ENCODE measurements at regions not wholly inside any gene's neighbourhood (a gene's known extent, or its start where the extent isn't known, plus 50 kb on each side); places are given as distances from the start of the nearest gene placed in this dataset.

- no peak for DNase-seq (ENCODE audit: low read depth, low spot score)
- Mint-ChIP-seq H3K27ac (ENCODE audit: unreplicated experiment) (no peak overlapping the region), H3K4me1 (peaks cover 6% of the 10 kb centered on the region), H3K4me3 (no peak overlapping the region), H3K27me3 (ENCODE audit: low read depth) (no peaks in the 10 kb centered on the region), H3K9me3 (no peaks in the 10 kb centered on the region), H3K36me3 (ENCODE audit: low read depth) (no peaks in the 10 kb centered on the region)
- no peak for TF ChIP-seq CTCF (conservative IDR thresholded peaks at IDR 0.05)
These were observed 55.3 kb upstream of the PRDX6 start for GRCh38 chr1:173421789-173422188.

GRCh38 chr1:173422456-173422976, 54.6 kb upstream of the PRDX6 start:
- H3K4me3 Mint-ChIP-seq: no peak overlapping the region
- no peaks in the 10 kb centered on the region for H3K27me3 Mint-ChIP-seq (ENCODE audit: low read depth)
- no peaks in the 10 kb centered on the region for H3K36me3 Mint-ChIP-seq (ENCODE audit: low read depth)
- no peak for DNase-seq (ENCODE audit: low read depth, low spot score)
- TF ChIP-seq CTCF (conservative IDR thresholded peaks at IDR 0.05): no peak
- no peak overlapping the region for H3K27ac Mint-ChIP-seq (ENCODE audit: unreplicated experiment)
- peaks cover 6% of the 10 kb centered on the region for H3K4me1 Mint-ChIP-seq
- no peaks in the 10 kb centered on the region for H3K9me3 Mint-ChIP-seq

GRCh38 chr1:173423291-173423690, 53.8 kb upstream of the PRDX6 start:
- peaks cover 6% of the 10 kb centered on the region for H3K4me1 Mint-ChIP-seq
- H3K36me3 Mint-ChIP-seq (ENCODE audit: low read depth): no peaks in the 10 kb centered on the region
- H3K9me3 Mint-ChIP-seq: no peaks in the 10 kb centered on the region
- H3K4me3 Mint-ChIP-seq: no peak overlapping the region
- TF ChIP-seq CTCF (conservative IDR thresholded peaks at IDR 0.05): no peak
- no peak overlapping the region for H3K27ac Mint-ChIP-seq (ENCODE audit: unreplicated experiment)
- DNase-seq (ENCODE audit: low read depth, low spot score): no peak
- H3K27me3 Mint-ChIP-seq (ENCODE audit: low read depth): no peaks in the 10 kb centered on the region

- Mint-ChIP-seq H3K4me1 (peaks cover 8% of the 10 kb centered on the region), H3K27me3 (ENCODE audit: low read depth) (no peaks in the 10 kb centered on the region), H3K27ac (ENCODE audit: unreplicated experiment) (no peak overlapping the region), H3K36me3 (ENCODE audit: low read depth) (no peaks in the 10 kb centered on the region), H3K4me3 (no peak overlapping the region), H3K9me3 (no peaks in the 10 kb centered on the region)
- no peak for TF ChIP-seq CTCF (conservative IDR thresholded peaks at IDR 0.05)
- DNase-seq (ENCODE audit: low read depth, low spot score): no peak
These were observed 53.0 kb upstream of the PRDX6 start for GRCh38 chr1:173424143-173424542.

- no peak overlapping the region for H3K4me3 Mint-ChIP-seq
- peaks cover 15% of the 10 kb centered on the region for H3K4me1 Mint-ChIP-seq
- H3K27me3 Mint-ChIP-seq (ENCODE audit: low read depth): no peaks in the 10 kb centered on the region
- no peak overlapping the region for H3K27ac Mint-ChIP-seq (ENCODE audit: unreplicated experiment)
- DNase-seq (ENCODE audit: low read depth, low spot score): no peak
- TF ChIP-seq CTCF (conservative IDR thresholded peaks at IDR 0.05): no peak
- no peaks in the 10 kb centered on the region for H3K9me3 Mint-ChIP-seq
- H3K36me3 Mint-ChIP-seq (ENCODE audit: low read depth): no peaks in the 10 kb centered on the region
These were observed 52.2 kb upstream of the PRDX6 start for GRCh38 chr1:173424782-173425407.
